Activated CD4-positive, alpha-beta T cell treated with anti-CD3 and anti-CD28 coated beads, Interleukin-2, amount 10 ng/mL, durations not matched to agents 24 days and 14 days (primary cell): ENCODE measurements at regions not wholly inside any gene's neighbourhood (a gene's known extent, or its start where the extent isn't known, plus 50 kb on each side); places are given as distances from the start of the nearest gene placed in this dataset.

Experiments
- DNase-seq: peaks from one replicate; pipeline ENCODE4 v3.0.0; 2022
- H3K27ac Mint-ChIP-seq: one replicate; pipeline ENCODE4 v1.8.0; 2022; ENCODE audit warnings: mild to moderate bottlenecking, mixed read lengths
- H3K27me3 Mint-ChIP-seq: one replicate; pipeline ENCODE4 v1.8.0; 2022; ENCODE audit warnings: mixed read lengths
- H3K36me3 Mint-ChIP-seq: one replicate; pipeline ENCODE4 v1.8.0; 2022; ENCODE audit warnings: low read depth, mild to moderate bottlenecking, mixed read lengths
- H3K4me1 Mint-ChIP-seq: one replicate; pipeline ENCODE4 v1.8.0; 2021; ENCODE audit warnings: mixed read lengths
- H3K4me3 Mint-ChIP-seq: one replicate; pipeline ENCODE4 v1.8.0; 2022; ENCODE audit warnings: mild to moderate bottlenecking, moderate library complexity, mixed read lengths
- H3K9me3 Mint-ChIP-seq: one replicate; pipeline ENCODE4 v1.8.0; 2021; ENCODE audit warnings: mixed read lengths
- intact Hi-C: fragments of 100-400 bp; cut with micrococcal nuclease; formaldehyde crosslinking; loops from one replicate; pipeline ENCODE4 v1.15.1; 2023

GRCh38 chr6:147653631-147654030 is 145.1 kb downstream of the SAMD5 start:
- Mint-ChIP-seq H3K36me3 (no peaks in the 10 kb centered on the region), H3K27me3 (no peaks in the 10 kb centered on the region), H3K4me1 (no peaks in the 10 kb centered on the region), H3K4me3 (no peak overlapping the region), H3K27ac (no peak overlapping the region), H3K9me3 (no peaks in the 10 kb centered on the region)
- intact Hi-C loops, result no loop called here
- no peak for DNase-seq

GRCh38 chr6:147654103-147654845 is 145.8 kb downstream of the SAMD5 start:
- Mint-ChIP-seq H3K36me3 (no peaks in the 10 kb centered on the region), H3K4me1 (no peaks in the 10 kb centered on the region), H3K27me3 (no peaks in the 10 kb centered on the region), H3K9me3 (no peaks in the 10 kb centered on the region), H3K4me3 (no peak overlapping the region), H3K27ac (no peak overlapping the region)
- intact Hi-C loops, result no loop called here
- DNase-seq, result no peak

DNA sequence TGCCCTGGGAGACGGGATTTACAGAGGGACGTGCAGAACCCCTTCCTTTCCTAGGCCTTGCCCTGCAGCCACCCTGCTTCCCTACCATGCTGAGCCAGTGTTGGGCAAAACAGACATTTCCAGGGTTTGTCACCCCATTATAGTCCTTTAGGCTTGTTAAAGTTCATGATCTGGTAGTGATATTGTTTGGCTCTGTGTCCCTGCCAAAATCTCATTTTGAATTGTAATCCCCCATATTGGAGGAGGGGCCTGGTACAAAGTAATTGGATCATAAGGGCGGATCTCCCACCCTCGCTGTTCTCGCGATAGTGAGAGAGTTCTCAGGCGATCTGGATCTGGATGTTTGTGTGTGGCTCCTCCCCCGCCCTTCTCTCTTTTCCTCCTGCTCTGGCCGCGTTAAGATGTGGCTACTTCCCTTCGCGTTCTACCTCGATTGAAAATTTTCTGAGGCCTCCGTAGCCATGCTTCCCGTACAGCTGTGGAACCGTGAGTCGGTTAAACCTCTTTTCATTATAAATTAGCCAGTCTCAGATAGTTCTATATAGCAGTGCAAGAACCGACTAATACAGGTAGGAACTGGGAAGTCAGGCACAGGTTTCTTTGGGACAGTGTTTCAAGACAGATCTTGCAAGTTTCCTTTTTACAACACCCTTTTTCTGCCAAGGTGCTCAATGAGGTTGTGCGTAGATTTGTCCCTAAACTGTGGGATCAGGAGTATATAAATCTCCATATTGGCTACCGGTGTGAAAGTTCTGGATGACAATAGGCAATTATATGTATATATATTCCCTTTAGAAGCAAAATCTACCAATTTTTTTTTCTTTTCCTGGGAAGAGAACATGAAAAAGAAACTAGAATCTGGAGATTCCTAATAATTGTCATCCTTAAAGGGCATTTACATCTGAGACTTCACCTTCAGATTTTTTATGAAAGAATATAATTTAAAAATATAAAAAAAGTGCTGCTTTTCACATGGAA is 152.1 kb downstream of the SAMD5 start:
- H3K27ac Mint-ChIP-seq, result no peak overlapping the region
- no peaks in the 10 kb centered on the region for H3K36me3 Mint-ChIP-seq
- intact Hi-C loops, result no loop called here
- H3K4me1 Mint-ChIP-seq, result no peaks in the 10 kb centered on the region
- no peak overlapping the region for H3K4me3 Mint-ChIP-seq
- H3K9me3 Mint-ChIP-seq, result no peaks in the 10 kb centered on the region
- H3K27me3 Mint-ChIP-seq, result no peaks in the 10 kb centered on the region
- DNase-seq, result no peak

DNA sequence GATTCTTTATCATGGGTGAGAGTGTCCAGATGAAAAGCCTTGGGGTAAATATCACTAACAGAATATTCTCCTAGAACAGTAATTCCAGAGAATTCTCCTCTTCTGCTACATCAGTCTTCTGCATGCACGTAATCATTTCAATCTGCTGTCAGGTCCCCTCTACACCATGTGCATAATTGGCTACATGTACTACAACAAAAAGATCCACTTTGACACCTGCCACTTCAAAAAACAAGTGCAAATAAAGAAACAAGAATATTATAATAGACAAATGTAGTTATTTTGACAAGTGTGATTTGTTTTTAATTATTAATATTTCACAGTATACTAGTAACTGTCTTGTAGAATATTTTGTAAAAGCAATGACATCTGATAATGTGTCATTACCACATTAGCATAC is 154.2 kb downstream of the SAMD5 start:
- intact Hi-C loops, result no loop called here
- Mint-ChIP-seq H3K27ac (no peak overlapping the region), H3K4me1 (no peaks in the 10 kb centered on the region), H3K27me3 (no peaks in the 10 kb centered on the region), H3K9me3 (no peaks in the 10 kb centered on the region), H3K36me3 (no peaks in the 10 kb centered on the region), H3K4me3 (no peak overlapping the region)
- no peak for DNase-seq

GRCh38 chr6:147664092-147664491 is 155.6 kb downstream of the SAMD5 start:
- intact Hi-C loops, result no loop called here
- Mint-ChIP-seq H3K9me3 (no peaks in the 10 kb centered on the region), H3K27ac (no peak overlapping the region), H3K36me3 (no peaks in the 10 kb centered on the region), H3K4me1 (no peaks in the 10 kb centered on the region), H3K27me3 (no peaks in the 10 kb centered on the region), H3K4me3 (no peak overlapping the region)
- DNase-seq, result no peak

DNA sequence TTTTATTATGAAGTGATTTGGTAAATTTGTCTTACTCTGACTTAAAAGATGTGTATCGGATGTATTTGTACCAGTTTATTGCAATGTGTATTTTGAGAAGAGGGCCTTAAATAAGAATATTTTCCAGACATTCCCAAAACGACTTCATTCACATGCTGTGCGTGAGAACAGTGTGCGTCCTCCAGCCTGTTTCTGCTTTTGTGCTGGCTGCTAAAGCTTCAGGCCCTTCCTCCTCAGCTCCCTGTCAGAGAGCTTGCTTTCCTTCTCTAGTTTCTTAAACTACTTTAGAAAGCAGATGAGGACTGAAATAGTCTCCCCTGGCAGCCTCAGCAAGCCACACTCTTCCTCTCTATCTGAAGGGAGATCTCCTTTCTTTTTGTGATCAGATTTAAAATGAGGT is 157.8 kb downstream of the SAMD5 start:
- H3K27me3 Mint-ChIP-seq, result no peaks in the 10 kb centered on the region
- H3K27ac Mint-ChIP-seq, result no peak overlapping the region
- H3K9me3 Mint-ChIP-seq, result no peaks in the 10 kb centered on the region
- no peaks in the 10 kb centered on the region for H3K4me1 Mint-ChIP-seq
- H3K36me3 Mint-ChIP-seq, result no peaks in the 10 kb centered on the region
- H3K4me3 Mint-ChIP-seq, result no peak overlapping the region
- DNase-seq, result no peak
- intact Hi-C loops, result no loop called here

DNA sequence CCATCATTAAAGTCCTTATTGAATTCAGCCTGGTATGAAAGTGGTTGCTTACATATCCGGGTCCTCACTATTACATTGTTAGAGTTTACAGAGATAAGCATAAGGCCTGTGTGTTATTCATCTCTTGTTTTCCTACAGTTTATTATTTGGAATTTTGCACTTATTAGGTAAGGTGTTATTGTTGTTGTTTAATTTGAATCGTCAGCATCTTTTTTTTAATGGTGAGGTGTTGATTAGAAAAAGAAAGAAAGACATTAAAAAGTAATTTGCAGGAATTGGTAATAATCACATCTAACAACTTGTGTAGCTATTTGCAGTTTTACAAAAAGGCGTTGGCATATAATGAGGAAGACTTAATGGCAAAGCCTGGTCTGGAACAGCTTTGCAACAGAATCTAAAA is 158.6 kb downstream of the SAMD5 start:
- Mint-ChIP-seq H3K27ac (no peak overlapping the region), H3K4me3 (no peak overlapping the region), H3K9me3 (no peaks in the 10 kb centered on the region), H3K4me1 (no peaks in the 10 kb centered on the region), H3K36me3 (no peaks in the 10 kb centered on the region), H3K27me3 (no peaks in the 10 kb centered on the region)
- no peak for DNase-seq
- intact Hi-C loops, result no loop called here

DNA sequence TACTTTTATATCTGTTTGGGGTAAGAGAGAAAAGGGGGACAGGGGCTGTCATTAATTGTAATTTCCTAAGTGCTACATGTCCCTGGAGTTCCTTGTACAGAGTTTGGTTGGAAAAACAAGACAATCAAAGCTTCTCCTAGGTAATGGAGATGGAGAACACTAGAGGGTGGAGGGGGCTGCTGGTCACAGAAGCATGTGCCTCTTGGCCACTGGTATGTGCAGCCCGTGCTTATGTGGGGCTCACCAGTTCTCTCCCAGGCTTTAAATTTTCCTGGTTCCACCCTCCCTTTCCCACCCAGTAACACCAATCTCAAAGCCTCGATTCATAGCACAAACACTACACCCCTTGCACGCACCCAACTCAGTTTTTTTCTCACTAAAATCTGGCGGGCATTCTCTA is 165.6 kb downstream of the SAMD5 start:
- intact Hi-C loops, result no loop called here
- Mint-ChIP-seq H3K27ac (no peak overlapping the region), H3K27me3 (no peaks in the 10 kb centered on the region), H3K9me3 (no peaks in the 10 kb centered on the region), H3K4me1 (no peaks in the 10 kb centered on the region), H3K4me3 (no peak overlapping the region), H3K36me3 (no peaks in the 10 kb centered on the region)
- DNase-seq, result no peak

- Mint-ChIP-seq H3K27ac (no peak overlapping the region), H3K36me3 (no peaks in the 10 kb centered on the region)
- intact Hi-C loops, result no loop called here
Observed at GRCh38 chr6:147674794-147675193, 166.3 kb downstream of the SAMD5 start.

GRCh38 chr6:147675281-147675680 is 166.8 kb downstream of the SAMD5 start:
- Mint-ChIP-seq H3K4me3 (no peak overlapping the region), H3K9me3 (no peaks in the 10 kb centered on the region), H3K36me3 (no peaks in the 10 kb centered on the region), H3K27me3 (no peaks in the 10 kb centered on the region), H3K4me1 (no peaks in the 10 kb centered on the region), H3K27ac (no peak overlapping the region)
- intact Hi-C loops, result no loop called here
- DNase-seq, result no peak

More at GRCh38 chr6:147674794-147675193, 166.3 kb downstream of the SAMD5 start:
- Mint-ChIP-seq H3K4me1 (no peaks in the 10 kb centered on the region), H3K9me3 (no peaks in the 10 kb centered on the region), H3K4me3 (no peak overlapping the region), H3K27me3 (no peaks in the 10 kb centered on the region)
- no peak for DNase-seq

DNA sequence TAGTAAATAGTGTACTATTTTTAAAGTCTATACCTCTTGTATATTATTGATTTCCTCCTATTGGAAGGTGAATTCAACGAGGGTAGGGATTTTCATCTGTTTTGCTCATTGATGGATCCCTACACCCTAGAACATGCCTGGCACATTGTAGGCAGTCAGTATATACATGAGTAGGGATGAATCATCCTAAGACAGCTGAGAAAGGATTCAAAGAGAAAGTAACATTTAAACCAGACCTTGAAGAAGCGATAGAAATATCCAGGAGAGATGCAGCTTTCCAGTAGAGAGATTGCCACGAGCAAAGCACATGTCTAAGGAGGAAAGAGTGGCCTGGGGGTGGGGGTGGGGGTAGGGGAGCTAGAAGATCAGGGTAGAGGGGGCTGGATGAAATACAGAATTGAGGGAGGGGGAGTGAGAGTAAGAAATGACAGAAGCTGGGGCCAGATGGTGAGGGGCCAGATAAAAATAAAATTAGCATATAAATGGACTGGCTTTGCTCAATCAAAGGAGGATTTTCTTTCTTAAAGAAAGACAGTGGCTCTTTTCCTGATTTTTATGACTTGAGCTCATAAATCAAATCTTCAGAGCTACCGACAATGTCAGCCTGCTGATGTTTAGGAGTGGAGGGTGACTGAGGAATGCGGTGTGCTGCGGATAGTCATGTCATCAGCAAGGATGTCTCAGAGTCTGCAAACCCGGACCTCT is 168.2 kb downstream of the SAMD5 start:
- Mint-ChIP-seq H3K9me3 (no peaks in the 10 kb centered on the region), H3K27ac (no peak overlapping the region), H3K4me3 (no peak overlapping the region), H3K4me1 (no peaks in the 10 kb centered on the region), H3K36me3 (no peaks in the 10 kb centered on the region), H3K27me3 (no peaks in the 10 kb centered on the region)
- no peak for DNase-seq
- intact Hi-C loops, result no loop called here

GRCh38 chr6:147677647-147678046 is 169.2 kb downstream of the SAMD5 start:
- Mint-ChIP-seq H3K27me3 (no peaks in the 10 kb centered on the region), H3K27ac (no peak overlapping the region), H3K9me3 (no peaks in the 10 kb centered on the region), H3K4me1 (no peaks in the 10 kb centered on the region), H3K4me3 (no peak overlapping the region), H3K36me3 (no peaks in the 10 kb centered on the region)
- no peak for DNase-seq
- intact Hi-C loops, result no loop called here

DNA sequence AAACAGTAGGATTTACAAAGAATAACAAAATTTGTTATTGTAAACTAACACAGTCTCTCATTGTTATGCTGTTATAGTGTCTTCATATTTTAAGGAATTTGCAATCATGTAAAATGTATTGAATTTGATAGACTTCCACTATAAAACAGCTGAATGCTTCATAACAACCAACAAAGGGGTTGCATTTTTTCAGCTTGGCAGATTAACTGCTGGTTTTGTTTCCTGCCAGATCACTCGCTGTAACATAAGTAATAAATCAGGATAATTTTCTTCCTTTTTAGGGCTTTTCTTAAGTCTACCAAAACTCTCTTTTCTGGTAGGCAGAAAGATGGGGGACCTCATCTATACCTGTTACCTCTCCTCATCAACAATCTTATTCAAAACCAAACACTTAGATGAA is 169.8 kb downstream of the SAMD5 start:
- H3K4me3 Mint-ChIP-seq, result no peak overlapping the region
- H3K4me1 Mint-ChIP-seq, result no peaks in the 10 kb centered on the region
- H3K36me3 Mint-ChIP-seq, result no peaks in the 10 kb centered on the region
- H3K27ac Mint-ChIP-seq, result no peak overlapping the region
- DNase-seq, result no peak
- H3K27me3 Mint-ChIP-seq, result no peaks in the 10 kb centered on the region
- intact Hi-C loops, result no loop called here
- no peaks in the 10 kb centered on the region for H3K9me3 Mint-ChIP-seq

DNA sequence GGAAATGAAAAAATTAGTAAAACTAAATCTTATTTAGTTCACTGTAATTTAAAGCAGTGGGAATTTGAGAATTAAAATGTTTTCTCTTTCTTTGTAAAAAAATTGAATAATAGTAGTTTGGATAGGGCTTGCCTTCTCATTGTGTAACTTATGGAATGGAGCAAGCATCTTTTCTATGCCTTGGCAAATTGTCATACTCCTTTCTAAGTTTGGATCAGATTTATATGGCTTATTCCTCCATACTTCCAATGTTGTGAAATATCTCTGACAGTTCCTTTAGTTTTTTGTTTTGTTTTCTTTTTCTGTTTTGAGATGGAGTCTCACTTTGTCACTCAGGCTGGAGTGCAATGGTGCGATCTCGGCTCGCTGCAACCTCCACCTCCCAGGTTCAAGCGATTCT is 176.4 kb downstream of the SAMD5 start:
- H3K36me3 Mint-ChIP-seq, result no peaks in the 10 kb centered on the region
- H3K27me3 Mint-ChIP-seq, result no peaks in the 10 kb centered on the region
- no peaks in the 10 kb centered on the region for H3K4me1 Mint-ChIP-seq
- H3K4me3 Mint-ChIP-seq, result no peak overlapping the region
- H3K27ac Mint-ChIP-seq, result no peak overlapping the region
- no peaks in the 10 kb centered on the region for H3K9me3 Mint-ChIP-seq
- intact Hi-C loops, result no loop called here
- DNase-seq, result no peak
